ENCODE measurements at regions not wholly inside any gene's neighbourhood (a gene's known extent, or its start where the extent isn't known, plus 50 kb on each side); places are given as distances from the start of the nearest gene placed in this dataset.

DNA sequence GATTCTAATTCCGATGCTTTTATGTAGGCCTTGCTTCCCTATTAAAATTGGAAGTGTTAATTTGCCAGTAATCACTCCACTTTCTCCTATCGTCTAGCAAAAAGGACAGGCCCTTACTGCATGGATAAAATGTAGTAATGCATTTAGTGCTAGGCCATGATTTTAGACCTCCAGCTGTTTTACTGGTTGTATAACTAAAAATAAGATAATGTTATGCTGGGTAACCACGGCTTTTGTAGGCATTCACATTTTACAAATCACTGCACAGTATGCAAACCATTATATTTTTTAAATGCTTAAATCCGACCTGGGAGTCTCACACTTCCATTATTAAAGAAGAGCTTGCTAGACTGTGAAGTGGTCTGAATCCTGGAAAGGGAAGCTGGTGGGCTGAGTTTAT lies 179.5 kb downstream of the TFAP2A start:
- no peak for DNase-seq

GRCh38 chr6:10230531-10230930 lies 184.3 kb downstream of the TFAP2A start:
- DNase-seq = no peak

DNA sequence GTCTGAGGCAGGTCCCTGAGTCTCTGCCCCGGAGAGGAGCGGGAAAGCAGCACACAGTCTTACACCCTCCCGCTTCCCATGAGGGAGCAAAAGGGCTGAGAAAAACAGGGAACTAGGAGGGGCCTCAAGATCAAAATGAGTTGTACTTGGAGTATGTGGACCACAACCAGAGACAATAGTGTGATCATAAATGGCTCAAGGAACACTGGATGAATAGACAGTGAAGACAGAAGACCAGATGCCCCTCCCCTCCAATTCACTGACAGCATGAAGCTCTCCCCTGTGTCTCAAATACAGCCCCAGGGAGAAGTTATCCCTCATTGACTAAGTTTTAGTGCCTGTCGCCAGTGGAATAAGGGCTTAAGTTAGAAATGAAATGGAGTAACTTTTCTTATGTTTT lies 191.0 kb downstream of the TFAP2A start:
- no peak for DNase-seq

- no peak for DNase-seq
These were observed 193.7 kb downstream of the TFAP2A start for GRCh38 chr6:10221178-10221577.

- no peak for DNase-seq
These were observed 195.4 kb downstream of the TFAP2A start for GRCh38 chr6:10219510-10219909.

- no peak for DNase-seq
These were observed 197.8 kb downstream of the TFAP2A start for GRCh38 chr6:10217111-10217510.

DNA sequence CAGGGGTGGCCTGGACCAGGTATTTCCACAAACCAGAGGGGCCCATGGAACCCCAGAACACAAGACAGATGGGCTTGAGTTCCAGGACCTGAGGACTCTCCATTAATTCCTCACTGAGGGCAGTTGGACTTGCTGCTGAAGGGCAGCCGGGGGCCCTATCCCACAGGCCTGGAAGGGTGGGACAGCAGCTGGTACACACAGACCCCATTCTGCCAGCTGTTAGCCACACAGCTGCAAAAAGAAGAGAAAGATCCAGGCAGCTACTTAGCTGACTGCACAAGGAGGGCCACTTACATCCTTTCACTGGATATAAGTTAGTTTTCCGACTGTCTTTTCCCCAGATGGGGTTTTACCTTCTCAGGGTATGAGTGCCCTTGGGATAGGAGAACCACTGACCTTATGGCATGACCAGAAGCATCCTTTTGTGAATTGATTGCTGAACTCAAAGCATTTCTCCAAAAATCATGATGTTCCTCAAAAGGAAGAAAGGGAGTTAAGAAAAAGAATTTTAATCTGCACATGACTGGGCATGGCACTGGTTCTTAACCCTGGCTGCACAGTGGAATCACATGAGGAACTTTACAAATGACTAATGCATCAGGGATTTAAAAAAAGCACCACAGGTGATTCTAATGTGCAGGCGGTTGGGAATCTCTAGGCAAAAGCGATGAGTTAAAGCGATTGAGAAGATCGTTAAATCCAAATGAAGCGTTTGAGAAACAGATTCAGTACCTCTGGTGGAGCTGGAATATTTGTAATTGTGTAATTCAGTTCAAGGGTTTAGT lies 199.4 kb downstream of the TFAP2A start:
- DNase-seq = no peak

GRCh38 chr6:10210052-10210451 lies 204.8 kb downstream of the TFAP2A start:
- DNase-seq = no peak

- DNase-seq = no peak
These were observed 209.0 kb downstream of the TFAP2A start for GRCh38 chr6:10205892-10206291.

GRCh38 chr6:10205120-10205519 lies 209.8 kb downstream of the TFAP2A start:
- no peak for DNase-seq

DNA sequence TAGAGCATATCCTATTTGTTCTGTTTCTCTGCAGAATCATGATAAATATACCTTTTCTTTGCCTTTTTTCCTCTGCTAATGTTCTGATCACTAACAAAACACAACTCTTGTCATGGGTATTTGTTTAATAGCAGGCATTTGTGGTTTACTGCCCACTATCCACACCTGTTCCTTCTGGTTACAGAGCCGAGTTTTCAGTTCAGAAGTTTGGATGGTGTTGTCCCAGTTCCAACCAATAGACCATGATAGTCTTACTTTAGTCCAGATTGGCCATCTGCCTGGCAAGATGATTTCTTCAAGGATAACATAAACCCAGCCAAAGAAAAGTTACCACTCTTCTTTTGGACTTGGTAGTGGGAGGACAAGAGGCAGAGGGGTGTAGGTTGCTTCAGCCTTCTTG lies 211.2 kb downstream of the TFAP2A start:
- DNase-seq = no peak

DNA sequence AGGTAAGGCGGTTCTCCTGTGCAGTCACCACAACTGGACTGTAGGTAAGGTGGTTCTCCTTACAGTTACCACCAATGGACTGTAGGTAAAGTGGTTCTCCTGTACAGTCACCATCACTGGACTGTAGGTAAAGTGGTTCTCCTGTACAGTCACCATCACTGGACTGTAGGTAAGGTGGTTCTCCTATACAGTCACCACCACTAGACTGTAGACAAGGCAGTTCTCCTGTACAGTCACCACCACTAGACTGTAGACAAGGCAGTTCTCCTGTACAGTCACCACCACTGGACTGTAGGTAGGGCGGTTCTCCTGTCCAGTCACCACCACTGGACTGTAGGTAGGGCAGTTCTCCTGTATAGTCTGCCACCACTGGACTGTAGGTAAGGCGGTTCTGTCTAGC lies 212.3 kb downstream of the TFAP2A start:
- no peak for DNase-seq

- DNase-seq = no peak
These were observed 213.0 kb downstream of the TFAP2A start for GRCh38 chr6:10201606-10202510.

DNA sequence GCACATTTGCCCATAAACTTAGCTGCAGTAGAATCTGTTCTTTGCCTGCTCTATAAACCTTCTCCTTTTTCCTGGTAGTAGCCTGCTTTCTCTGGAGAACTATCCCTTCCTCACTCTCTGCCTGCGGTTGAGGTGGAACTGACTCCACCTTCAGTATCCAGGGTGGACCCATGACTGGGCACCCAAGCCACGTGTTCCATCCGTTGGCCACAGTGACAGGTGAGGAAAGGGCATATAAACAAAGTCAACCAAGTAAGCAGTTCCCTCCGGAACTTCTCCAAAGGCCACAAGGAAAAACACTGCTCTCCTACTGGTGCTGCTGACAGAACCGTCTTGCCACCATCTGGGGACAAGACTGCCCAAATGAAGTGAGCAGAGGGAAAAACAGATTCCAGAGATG lies 218.8 kb downstream of the TFAP2A start:
- no peak for DNase-seq

DNA sequence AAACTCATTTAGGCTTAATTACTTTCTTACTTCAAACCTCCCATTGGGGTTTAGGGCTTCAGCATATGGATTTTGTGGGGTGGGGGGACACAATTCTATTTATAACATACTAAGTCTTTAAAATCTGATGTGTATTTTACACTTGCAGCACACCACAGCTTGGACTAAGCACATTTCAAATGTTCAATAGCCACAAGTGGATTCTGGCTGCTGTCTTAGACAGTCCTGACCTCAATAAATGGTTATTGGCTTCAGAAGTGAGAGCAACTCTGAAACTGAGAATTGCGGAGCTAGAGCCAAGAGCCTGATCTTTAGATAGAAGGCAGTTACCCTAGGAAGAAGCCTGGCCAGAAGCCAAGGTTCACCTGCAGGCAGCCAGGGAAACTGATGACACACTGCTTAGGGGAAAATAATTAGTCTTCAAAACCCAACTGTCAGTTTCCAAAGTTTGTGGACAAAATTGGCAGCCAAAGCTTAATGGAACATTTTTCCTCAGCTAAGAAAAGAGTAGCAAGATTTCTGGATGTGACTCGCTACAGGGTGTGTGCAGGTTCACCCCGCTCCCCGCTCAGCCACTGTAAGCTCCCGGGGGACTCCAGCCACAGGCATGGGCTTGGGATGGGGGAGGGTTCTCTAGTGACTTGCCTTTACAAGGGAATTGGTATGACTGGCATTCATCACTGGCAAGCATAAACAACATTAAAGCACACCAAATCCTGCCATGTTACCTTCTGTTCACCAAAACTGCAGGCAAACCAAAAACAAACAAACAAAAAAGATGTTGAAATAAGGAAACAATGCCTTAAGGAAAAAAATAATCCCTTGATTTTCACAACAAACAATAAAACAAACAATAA lies 219.8 kb downstream of the TFAP2A start:
- no peak for DNase-seq

DNA sequence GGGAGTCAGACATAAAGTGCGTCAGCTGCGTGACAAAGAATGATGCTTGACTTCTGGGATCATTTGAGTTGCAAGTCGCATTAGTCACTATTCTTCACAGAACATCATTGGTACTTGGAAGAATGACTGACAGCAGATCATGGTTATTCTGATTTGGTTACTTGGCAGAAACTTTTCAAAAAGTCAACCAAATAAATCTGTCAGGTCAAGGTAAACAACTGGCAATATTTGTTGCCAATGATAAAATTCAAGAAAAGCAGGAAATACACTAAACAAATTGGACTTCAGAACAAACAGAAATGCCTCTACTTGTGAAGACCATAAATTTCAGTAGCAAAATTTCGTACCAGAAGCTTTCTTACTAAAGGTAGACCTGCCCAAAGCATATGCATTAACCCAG lies 221.6 kb downstream of the TFAP2A start:
- no peak for DNase-seq

GRCh38 chr6:10190042-10190441 lies 224.8 kb downstream of the TFAP2A start:
- DNase-seq = no peak

DNA sequence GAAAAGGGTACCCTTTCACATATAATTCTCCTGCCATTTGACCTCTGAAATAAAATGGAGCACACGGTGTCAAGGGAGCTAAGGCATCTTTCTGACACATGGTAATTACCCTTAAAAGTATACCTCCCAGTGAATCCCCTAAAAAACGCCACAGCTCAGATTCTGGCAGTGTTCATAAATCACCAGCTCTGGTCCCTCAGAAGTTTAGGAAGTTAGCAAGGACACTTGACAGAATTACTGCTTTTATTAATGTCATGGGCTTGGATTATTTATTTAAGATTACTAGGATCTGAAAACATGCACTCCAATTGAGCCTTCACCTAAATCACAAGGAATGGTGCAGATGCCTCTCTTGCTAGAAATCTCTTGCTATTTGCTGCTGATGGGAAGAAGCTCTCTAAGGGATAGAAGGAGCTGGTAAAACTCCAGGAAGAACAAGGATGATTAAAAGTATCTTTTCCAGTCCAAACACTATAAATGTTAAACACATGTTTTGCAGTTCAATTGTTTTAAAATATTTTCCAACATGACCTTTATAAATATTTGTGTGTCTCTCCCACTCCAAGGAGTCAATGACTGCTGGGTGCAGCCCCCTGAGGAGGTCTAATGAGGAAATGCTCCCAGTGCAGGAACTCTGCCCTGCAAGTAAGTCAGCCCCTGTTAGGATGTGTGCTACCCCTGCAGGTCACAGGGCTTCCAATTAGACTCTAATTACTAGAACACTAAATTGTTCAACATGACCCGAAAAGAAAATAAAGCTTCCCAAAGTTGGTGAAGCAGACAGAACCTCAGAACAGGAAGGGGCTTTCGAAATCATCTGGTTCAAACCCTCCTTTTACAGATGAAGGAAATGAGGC lies 230.3 kb downstream of the TFAP2A start:
- DNase-seq = no peak

DNA sequence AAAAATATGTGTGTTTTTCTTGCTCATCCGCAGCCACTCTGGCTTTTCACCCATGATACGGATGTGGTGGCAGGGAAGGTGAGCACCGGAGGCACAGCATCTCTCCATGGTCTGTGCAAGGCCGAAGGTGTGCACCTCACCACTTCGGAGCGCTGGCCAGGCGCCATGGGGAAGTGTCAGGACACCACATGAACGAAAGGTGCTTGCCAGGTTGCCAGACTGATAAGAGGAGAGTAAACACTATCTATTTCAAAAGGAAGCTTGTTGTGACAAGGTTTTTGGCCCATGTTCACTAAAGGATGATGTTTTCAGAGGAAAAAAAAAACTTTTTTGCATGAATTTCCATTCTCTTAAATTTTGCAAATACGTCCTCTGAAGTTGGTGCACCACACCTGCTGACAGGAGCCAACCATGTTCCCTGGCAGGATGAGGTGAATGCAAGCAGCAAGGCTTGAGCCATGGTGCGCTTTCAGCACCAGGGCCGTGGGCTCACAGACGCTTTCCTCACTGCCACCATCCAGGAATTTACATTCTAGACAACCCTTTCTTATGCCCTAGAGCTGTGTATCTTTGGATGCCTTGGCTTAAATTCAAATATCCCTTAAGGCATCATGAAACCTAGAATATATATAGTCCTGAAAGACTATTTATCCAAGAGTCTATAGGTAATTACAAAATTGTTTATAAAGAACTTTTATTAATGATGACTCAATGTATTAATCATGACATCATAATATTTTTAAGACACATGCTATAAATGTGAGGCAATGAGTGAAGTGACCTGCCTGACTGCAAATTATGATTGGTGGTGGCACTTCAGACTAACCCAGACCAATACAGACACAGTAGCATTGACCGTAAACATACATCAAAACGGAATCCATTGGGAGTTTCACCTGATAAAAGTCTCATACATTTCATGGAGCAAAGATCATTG lies 234.5 kb downstream of the TFAP2A start:
- DNase-seq = no peak

DNA sequence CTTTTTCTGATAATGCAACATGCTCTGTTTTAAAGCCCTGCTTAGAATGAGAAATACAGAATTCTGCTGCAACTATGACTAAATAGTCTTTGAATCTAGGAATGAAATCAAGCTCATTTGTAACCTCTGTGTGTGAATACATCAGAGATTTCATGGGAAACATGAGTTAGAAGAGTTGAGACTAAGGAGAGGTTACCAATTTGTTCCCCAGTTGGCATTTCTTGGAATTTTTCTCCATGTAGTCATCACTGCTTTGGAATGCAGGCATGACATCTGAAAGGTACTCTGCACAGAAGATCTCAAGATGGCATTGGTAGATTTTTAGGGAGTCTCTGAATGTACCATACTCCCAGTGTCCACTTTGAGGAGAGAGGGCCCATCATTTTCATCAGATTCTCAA lies 237.2 kb downstream of the TFAP2A start:
- no peak for DNase-seq

- no peak for DNase-seq
These were observed 239.5 kb downstream of the TFAP2A start for GRCh38 chr6:10175362-10175761.

Data from activated CD8-positive, alpha-beta memory T cell treated with anti-CD3 and anti-CD28 coated beads, Interleukin-2, amount 50 U/mL, for 4 hours (primary cell).